ENCODE measurements at regions not wholly inside any gene's neighbourhood (a gene's known extent, or its start where the extent isn't known, plus 50 kb on each side); places are given as distances from the start of the nearest gene placed in this dataset.

- TF ChIP-seq E2F1 (CRISPR knock-in tag; IDR thresholded peaks at IDR 0.05) (no peak), MBD1 (CRISPR knock-in tag; IDR thresholded peaks at IDR 0.05) (no peak), ZNF79 (CRISPR knock-in tag; IDR thresholded peaks at IDR 0.05; ENCODE audit: low read depth) (no peak), ZBTB34 (CRISPR knock-in tag; IDR thresholded peaks at IDR 0.05) (no peak), MXI1 (IDR thresholded peaks at IDR 0.05; ENCODE audit: low read depth, low read length) (no peak), TCFL5 (CRISPR knock-in tag; conservative IDR thresholded peaks at IDR 0.05) (no peak), RB1 (IDR thresholded peaks at IDR 0.05; ENCODE audit: low read depth) (no peak), KLF1 (tag; IDR thresholded peaks at IDR 0.05) (no peak)
Measured at GRCh38 chr2:221908518-221908917, 336.4 kb upstream of the EPHA4 start (continued).

Data from K562 (cell line).